ENCODE measurements at regions not wholly inside any gene's neighbourhood (a gene's known extent, or its start where the extent isn't known, plus 50 kb on each side); places are given as distances from the start of the nearest gene placed in this dataset.

DNA sequence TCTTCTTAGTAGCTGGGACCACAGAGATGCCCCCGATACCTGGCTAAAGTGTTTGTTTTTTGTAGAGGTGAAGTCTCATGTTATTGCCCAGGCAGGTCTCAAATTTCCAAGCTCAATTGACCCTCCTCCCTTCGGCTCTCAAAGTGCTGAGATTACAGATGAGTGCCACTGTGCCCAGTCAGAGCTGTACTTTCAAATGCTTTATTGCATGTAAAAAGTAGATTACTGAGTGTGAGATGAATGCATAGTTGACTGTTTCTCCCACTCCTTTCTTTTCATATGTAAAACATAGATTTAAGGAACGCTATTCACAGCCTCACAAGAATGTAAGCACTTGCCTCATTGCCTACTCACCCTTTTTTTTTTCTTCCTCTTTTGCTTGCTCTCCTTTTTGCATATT, 984.4 kb upstream of the PABPC4L start:
- TF ChIP-seq, protein P1, sequence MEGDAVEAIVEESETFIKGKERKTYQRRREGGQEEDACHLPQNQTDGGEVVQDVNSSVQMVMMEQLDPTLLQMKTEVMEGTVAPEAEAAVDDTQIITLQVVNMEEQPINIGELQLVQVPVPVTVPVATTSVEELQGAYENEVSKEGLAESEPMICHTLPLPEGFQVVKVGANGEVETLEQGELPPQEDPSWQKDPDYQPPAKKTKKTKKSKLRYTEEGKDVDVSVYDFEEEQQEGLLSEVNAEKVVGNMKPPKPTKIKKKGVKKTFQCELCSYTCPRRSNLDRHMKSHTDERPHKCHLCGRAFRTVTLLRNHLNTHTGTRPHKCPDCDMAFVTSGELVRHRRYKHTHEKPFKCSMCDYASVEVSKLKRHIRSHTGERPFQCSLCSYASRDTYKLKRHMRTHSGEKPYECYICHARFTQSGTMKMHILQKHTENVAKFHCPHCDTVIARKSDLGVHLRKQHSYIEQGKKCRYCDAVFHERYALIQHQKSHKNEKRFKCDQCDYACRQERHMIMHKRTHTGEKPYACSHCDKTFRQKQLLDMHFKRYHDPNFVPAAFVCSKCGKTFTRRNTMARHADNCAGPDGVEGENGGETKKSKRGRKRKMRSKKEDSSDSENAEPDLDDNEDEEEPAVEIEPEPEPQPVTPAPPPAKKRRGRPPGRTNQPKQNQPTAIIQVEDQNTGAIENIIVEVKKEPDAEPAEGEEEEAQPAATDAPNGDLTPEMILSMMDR (IDR thresholded peaks at IDR 0.05; ENCODE audit: unreplicated experiment in 3 of 3) = no peak
- H3K9me3 Mint-ChIP-seq = peaks cover 9% of the 10 kb centered on the region
- H3K27me3 Mint-ChIP-seq (ENCODE audit: low read depth) = no peaks in the 10 kb centered on the region
- no peak overlapping the region for H3K4me3 Mint-ChIP-seq
- H3K4me1 Mint-ChIP-seq = no peaks in the 10 kb centered on the region
- no peaks in the 10 kb centered on the region for H3K36me3 Mint-ChIP-seq (ENCODE audit: low read depth)
- H3K27ac Mint-ChIP-seq = no peak overlapping the region

DNA sequence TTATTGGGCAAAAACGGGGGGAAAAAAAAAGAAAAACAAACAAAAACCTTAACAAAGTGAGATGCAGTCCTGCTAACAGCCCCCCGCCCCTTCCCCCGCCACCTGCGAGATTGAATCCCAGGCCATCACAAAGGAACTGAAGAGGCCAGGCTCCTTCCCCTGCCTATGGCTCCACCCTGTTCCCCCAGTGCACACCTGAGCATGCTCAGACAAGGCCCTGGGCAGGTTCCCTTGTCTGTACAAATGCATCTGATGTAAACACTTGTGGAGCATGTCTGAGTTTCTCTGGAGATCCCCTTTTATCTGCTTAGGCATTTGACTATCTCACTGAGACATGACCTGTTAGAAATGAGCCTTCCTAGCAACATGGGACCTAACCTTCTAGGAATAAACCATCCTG, 983.7 kb upstream of the PABPC4L start:
- TF ChIP-seq, protein P1 (IDR thresholded peaks at IDR 0.05; ENCODE audit: unreplicated experiment in 3 of 3) = no peak

DNA sequence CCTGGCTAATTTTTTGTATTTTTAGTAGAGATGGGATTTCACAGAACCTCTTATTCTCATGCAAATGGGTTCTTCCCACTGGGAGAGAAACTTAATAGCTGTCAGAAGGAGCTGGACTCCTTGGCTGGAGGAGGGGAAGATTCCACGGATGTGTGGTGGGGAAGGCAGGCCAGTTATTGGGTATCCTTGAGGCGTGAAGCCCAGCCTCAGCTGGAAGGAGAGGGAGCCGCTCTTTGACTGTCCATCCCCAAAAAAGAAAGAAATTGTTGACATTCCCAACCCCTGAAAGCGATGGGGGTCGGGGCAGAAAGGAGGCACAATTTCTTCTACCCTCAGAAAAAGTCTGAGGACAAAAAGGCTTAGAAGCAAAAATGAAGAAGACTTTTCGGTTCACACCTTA, 983.1 kb upstream of the PABPC4L start:
- H3K9me3 Mint-ChIP-seq = peaks cover 17% of the 10 kb centered on the region
- no peaks in the 10 kb centered on the region for H3K27me3 Mint-ChIP-seq (ENCODE audit: low read depth)
- H3K4me1 Mint-ChIP-seq = no peaks in the 10 kb centered on the region
- TF ChIP-seq, protein P1 (IDR thresholded peaks at IDR 0.05; ENCODE audit: unreplicated experiment in 3 of 3) = no peak
- no peak overlapping the region for H3K4me3 Mint-ChIP-seq
- no peak overlapping the region for H3K27ac Mint-ChIP-seq
- H3K36me3 Mint-ChIP-seq (ENCODE audit: low read depth) = no peaks in the 10 kb centered on the region

More for the DNA sequence above, 983.7 kb upstream of the PABPC4L start:
- Mint-ChIP-seq H3K9me3 (peaks cover 17% of the 10 kb centered on the region), H3K4me1 (no peaks in the 10 kb centered on the region), H3K4me3 (no peak overlapping the region), H3K27me3 (ENCODE audit: low read depth) (no peaks in the 10 kb centered on the region), H3K36me3 (ENCODE audit: low read depth) (no peaks in the 10 kb centered on the region), H3K27ac (no peak overlapping the region)

DNA sequence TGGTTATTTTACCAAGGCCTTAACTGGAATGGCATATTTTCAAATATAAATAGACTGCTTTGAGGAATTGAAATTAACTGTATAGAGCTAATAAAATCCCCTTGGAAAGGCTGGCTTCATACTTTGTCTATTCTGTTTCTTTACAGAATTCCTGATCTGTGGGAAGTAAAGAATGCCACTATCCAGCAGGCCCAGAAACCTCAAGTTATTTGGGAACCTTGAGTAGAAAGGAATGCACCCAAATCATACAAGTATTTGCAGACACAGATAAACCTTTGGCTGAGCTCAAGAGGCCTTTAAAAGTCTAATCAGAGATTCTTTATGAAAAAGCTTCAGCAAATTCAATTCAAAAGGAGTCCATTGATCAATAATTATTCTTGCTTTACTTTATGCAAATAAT, 975.7 kb upstream of the PABPC4L start:
- Mint-ChIP-seq H3K4me3 (no peak overlapping the region), H3K4me1 (no peaks in the 10 kb centered on the region), H3K27ac (no peak overlapping the region), H3K9me3 (peaks cover 10% of the 10 kb centered on the region), H3K36me3 (ENCODE audit: low read depth) (no peaks in the 10 kb centered on the region), H3K27me3 (ENCODE audit: low read depth) (no peaks in the 10 kb centered on the region)
- TF ChIP-seq, protein P1 (IDR thresholded peaks at IDR 0.05; ENCODE audit: unreplicated experiment in 3 of 3) = no peak

DNA sequence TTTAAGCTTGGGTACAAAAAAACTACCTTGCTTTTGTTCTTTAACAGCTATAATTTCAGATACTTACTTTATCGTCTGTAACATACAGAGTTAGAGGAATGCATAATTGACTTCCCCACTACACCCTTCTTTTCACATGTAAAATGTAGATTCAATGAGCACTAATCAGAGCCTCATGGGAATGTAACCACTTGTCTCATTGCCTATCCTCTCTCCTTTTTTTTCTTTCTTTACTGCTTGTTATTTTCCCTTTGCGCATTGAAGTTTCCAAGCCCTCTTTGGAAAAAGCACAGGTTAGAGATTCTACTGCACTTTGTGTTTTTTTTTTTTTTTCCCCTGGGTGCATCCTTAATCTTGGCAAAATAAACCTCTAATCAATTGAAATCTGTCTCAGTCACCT, 965.1 kb upstream of the PABPC4L start:
- H3K27ac Mint-ChIP-seq = no peak overlapping the region
- no peaks in the 10 kb centered on the region for H3K4me1 Mint-ChIP-seq
- H3K27me3 Mint-ChIP-seq (ENCODE audit: low read depth) = no peaks in the 10 kb centered on the region
- no peaks in the 10 kb centered on the region for H3K9me3 Mint-ChIP-seq
- no peak overlapping the region for H3K4me3 Mint-ChIP-seq
- TF ChIP-seq, protein P1 (IDR thresholded peaks at IDR 0.05; ENCODE audit: unreplicated experiment in 3 of 3) = no peak
- no peaks in the 10 kb centered on the region for H3K36me3 Mint-ChIP-seq (ENCODE audit: low read depth)

DNA sequence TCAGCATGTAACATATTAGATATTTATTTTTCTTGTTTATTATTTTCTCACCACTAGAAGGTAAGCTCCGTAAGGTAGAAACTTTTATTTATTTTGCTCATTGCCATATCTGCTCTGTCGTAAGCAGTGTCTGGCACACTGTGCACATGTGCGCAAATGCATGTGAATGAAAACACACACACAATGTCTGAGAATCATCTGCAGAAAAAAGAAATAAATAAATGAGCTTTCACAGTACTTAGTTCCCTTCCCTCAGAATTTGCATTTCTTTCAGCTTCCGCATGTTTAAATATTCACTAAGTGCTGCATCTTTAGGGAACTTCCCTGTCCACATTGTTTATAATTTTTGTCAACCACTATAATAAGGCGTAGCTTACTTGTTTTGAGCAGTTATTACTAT, 963.0 kb upstream of the PABPC4L start:
- Mint-ChIP-seq H3K4me3 (no peak overlapping the region), H3K27me3 (ENCODE audit: low read depth) (no peaks in the 10 kb centered on the region), H3K4me1 (no peaks in the 10 kb centered on the region), H3K27ac (no peak overlapping the region), H3K9me3 (no peaks in the 10 kb centered on the region), H3K36me3 (ENCODE audit: low read depth) (no peaks in the 10 kb centered on the region)
- TF ChIP-seq, protein P1 (IDR thresholded peaks at IDR 0.05; ENCODE audit: unreplicated experiment in 3 of 3) = no peak

Measured in nephron (organoid).